SH-SY5Y (cell line): ENCODE measurements at regions not wholly inside any gene's neighbourhood (a gene's known extent, or its start where the extent isn't known, plus 50 kb on each side); places are given as distances from the start of the nearest gene placed in this dataset.

Experiments
- GATA2 ChIP-seq: IDR thresholded peaks from 2 replicates; pipeline ENCODE4 v1.6.1; 2011; ENCODE audit warnings: mild to moderate bottlenecking, low read depth, low read length
- GATA3 ChIP-seq: IDR thresholded peaks from 2 replicates; pipeline ENCODE4 v1.6.1; 2011; ENCODE audit warnings: low read depth, mild to moderate bottlenecking, low read length, moderate library complexity

DNA sequence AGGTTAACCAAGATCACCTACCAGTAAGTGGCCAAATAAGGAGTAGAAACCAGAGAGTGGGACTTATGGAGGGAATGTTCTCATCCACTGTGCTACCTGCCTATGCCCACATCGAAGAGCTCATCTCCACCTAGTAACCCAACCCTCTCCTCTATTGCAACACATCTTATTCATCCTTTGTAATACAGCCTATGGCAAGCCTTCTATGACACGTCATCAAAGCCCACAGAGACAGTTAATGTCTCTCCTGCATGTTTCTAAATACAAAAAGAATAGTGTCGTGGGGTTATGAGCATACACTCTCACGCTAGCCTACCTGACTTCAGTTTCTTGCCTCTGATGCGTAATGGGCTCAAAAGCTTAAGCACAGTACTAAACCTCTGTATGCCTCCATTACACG is 1158.1 kb upstream of the TENM4 start:
- TF ChIP-seq GATA2 (no peak), GATA3 (no peak)
